KBM-7 (cell line): ENCODE measurements at regions not wholly inside any gene's neighbourhood (a gene's known extent, or its start where the extent isn't known, plus 50 kb on each side); places are given as distances from the start of the nearest gene placed in this dataset.
"Not testable (repeated sequence)": the region's sequence is repeated elsewhere in the genome, so short reads cannot be mapped to it uniquely, and the experiment has no call there.

Source experiments
- DNase-seq: peaks from one replicate; pipeline ENCODE4 v3.0.0-alpha.2; 2015
- in situ Hi-C: fragments of 300-500 bp; cut with MboI; formaldehyde crosslinking; loops from 2 replicates; pipeline ENCODE4 v1.14.3; 2020; ENCODE audit warnings: low sequenced_read_pairs, low pct_unique_long_range_greater_than_20kb, mixed read lengths

DNA sequence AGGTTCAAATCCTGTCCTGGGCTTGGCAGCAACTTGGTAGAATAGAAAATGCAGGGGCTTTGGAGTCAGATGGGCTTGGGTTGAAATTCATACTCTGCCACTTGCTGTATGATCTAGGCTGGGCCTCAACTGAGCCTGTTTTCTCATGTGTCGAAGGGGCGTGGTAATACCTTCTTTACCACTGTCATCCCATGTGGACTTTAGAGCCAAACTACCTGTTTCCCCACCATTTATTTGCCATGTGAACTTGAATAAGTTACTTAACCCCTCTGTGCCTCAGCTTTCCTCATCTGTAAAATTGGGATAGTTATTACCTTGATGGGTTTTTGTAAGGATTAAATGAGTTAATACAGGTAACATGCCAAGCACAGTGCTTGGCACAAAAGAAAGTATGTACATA, 106.0 kb downstream of the COPRS start:
- in situ Hi-C loops: no loop called here

GRCh38 chr17:31752584-31752983, 106.5 kb downstream of the COPRS start:
- in situ Hi-C loops: no loop called here
- DNase-seq: no peak

More for the DNA sequence above, 106.0 kb downstream of the COPRS start:
- DNase-seq: no peak

DNA sequence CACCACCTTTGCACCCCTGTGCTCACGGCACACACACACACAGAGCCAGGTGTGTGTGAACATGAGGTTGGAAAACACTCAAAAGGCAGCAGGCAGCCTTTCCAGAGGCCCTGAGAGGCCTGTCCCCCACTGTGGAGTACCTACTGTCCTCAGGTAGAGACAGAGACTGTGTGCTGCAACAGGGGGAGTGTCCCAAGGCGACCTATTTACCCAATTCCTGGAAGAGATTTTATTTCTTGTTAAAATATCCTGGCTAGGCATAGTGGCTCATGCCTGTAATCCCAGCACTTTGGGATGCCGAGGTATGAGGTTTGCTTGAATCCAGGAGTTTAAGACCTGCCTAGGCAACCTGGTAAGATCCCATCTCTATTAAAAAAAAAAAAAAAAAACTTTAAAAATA, 108.5 kb downstream of the COPRS start:
- no peak for DNase-seq

DNA sequence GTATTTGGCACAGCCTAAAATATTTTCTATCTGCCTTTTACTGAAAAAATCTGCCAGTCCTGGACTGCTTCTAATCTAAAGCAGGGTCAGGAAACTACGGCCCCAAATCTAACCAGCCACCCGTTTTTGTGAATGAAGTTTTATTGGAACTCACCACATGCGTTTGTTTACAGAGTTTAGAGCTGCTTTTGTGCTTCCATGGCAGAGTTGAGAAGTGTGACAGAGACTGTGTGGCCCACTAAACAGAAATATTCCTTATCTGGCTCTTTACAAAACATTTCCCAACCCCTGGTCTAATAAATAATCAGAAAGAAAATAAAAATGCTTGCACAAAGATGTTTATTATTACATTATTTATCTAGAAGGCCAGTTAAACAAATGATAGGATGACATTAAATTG, 110.2 kb downstream of the COPRS start:
- no peak for DNase-seq
- in situ Hi-C loops: no loop called here

More for the DNA sequence above, 108.5 kb downstream of the COPRS start:
- in situ Hi-C loops: no loop called here

DNA sequence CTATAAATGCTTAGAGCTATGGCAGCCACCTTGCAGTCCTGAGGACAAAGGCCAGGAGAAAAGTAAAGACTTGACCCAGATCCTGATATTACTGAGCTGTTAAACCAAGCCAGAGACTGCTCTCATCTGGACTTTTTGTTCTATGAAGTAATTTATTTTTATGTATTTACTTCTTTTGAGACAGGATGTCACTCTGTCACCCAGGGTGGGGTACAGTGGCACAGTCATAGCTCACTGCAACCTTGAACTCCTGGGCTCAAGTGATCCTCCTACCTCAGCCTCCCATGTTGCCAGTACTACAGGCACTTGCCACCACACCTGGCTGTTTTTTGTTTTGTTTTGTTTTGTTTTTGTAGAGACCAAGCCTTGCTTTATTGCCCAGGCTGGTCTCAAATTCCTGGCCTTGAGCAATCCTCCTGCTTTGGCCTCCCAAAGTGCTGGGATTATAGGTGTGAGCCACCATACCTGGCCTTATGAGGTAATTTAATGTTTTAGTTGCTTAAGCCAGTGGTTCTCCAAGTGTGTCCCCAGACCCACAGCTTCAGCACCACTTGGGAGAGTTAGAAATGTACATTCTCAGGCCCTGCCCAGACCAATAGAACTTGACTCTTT, 112.1 kb downstream of the COPRS start:
- in situ Hi-C loops: no loop called here

GRCh38 chr17:31745964-31746600, 113.0 kb downstream of the COPRS start:
- in situ Hi-C loops: no loop called here
- no peak for DNase-seq

More for the DNA sequence above, 112.1 kb downstream of the COPRS start:
- DNase-seq: no peak

DNA sequence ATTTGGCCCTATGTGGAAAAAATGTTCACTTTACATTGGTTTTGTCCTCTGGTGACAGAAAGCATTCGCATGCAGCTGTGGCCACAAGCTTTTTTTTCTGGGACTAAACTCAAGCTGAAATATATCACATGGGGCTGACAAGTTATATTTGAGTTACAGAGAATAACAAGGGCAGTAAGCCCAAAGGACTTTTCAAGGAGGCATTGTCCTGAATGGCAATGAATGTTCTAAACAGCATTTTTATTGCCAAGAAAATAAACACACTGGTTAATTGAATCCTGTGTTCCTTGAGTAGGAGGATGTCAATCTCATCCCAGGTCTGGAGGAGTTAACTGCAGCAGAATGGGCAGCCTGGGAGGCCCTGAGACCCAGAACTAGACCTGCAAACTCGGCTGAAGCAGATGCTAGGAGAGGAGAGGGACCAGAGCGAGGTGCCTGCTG, 114.5 kb downstream of the COPRS start:
- no peak for DNase-seq
- in situ Hi-C loops: no loop called here

DNA sequence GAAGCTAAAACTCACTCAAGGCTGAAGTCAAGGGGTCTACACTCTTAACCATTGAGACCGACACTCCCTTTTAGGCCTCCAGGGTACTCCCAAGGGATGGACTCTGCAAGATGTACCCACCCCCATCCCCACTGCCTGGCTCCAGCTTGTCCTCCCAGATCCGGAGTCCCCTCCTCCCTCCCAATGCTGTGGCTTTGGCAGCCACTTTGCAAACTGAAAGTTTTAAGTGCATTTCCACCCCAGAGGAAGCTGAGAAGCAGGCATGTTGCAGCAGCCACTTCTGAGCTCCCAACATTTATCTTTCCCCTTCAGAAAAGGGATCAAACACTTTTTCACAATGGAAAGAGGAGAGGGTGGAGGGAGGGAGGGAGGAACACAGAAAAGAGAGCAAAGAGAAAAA, 115.2 kb downstream of the COPRS start:
- peak; percentile 25 for DNase-seq
- in situ Hi-C loops: no loop called here

DNA sequence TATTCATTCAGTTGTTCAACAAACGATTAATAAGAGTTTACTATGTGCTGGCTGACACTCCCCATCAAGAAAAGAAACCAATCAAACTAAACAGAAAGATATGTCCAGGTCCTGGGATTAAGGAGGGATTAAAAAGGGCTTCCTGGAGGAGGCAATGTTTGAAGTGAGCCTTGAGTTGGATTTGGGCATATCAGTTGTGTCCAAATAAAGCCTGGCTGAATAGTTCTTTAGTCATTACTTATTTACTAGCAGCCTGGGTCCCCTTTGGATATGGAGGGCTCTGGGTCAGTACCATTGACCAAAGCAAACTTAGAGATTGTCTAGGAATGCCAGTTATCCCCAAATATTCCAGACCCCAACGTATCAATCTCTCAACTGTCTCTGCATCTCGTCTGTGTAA, 117.7 kb downstream of the COPRS start:
- no peak for DNase-seq
- in situ Hi-C loops: no loop called here

DNA sequence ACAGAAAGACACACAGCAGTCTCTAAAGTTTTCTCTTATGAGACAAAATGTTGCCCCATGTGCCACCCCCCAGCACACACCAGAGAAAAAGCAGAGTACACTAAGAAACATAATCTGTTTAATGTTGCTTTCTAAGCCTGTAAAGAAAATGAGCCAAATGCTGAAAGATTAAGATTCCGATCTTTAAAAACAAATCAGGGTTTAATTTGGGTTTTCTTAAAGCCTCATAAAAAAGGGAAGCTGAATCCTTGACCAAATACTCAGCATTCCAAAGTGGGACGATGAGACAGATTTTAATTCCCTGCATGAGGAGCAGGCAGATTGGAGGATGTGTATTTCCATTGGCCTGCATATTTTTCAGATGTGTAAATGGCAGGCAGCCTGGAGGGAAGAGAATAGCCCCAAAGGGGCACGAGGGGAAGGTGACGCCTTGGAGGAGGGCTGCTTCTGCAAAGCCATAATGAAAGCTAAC, 118.4 kb downstream of the COPRS start:
- no peak for DNase-seq
- in situ Hi-C loops: no loop called here

GRCh38 chr17:31738996-31739699, 119.9 kb downstream of the COPRS start:
- no peak for DNase-seq
- in situ Hi-C loops: no loop called here

DNA sequence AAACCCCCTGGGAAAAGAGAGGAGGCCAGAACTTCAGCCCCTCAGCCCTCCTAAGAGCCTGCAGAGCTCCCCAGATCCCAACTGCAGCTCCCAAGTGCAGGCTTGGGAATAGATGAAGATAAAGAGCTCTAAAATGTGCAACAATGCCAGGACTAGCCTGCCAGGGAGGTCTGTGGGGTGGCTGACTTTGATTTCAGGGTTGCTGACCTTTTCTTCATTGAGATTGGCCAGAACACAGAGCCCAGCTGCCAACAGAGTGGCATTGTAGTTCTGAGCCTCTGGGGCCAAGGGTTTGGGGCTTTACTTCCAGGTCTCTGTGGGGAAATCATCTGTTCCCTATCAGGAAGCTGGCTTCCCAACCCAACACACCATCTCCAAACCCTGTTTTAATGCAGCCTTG, 120.6 kb downstream of the COPRS start:
- in situ Hi-C loops: no loop called here
- DNase-seq: no peak

GRCh38 chr17:31738067-31738466, 121.0 kb downstream of the COPRS start:
- no peak for DNase-seq
- in situ Hi-C loops: no loop called here

DNA sequence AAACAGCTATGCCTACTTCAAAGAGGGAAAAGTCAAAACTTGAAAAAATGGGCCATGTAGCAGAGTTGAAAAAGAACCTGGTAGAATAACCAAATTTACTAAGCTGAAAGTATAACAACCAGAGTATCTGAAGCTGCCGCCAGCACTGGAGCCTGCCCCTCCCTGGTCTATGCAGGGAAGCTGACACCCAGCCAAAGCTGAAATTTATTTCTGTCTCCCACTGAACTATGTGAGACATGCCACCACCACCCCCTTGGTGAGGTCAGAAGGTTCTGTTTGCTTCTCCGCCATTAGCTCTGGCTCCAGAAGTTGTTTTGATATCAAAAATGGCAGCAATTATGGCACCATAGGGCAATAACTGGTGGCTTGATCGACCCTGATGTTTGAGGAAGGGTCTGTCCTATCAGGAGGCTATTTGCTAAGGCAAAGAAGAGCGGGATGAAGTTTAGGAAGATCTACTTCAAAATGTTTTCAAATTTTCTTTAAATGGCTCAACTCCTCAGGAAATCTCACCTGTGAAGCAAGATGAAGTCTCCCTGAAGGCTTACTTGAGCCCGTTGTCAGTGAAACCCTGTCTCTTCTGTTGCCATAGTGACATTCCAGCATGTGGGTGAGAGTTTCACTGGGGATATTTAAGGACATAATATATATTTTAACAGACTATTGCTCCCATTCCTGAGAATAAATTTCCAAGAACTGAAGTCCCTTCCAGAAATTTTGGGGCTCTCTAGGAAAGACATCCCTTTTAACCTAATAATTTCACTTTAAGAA, 122.0 kb downstream of the COPRS start:
- in situ Hi-C loops: no loop called here

DNA sequence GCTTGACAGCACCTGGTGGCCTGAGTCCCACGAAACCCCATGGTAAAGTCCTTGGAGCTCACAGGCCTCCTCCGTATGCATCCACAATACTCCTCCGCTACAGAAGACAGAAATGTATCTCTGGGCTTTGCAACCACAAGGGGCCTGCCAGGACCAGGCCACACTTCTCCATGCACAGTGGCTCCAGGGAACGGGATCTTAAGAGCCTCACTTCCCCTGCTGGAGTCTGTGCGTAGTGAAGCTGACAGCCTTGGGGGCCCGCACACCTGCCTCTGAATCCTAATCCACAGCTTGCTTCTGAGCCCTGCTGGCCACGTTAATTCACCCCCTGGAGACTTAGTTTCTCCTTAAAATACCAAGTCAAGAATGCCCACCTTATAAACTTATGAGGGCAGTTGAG, 125.7 kb downstream of the COPRS start:
- in situ Hi-C loops: no loop called here
- no peak for DNase-seq

More for the DNA sequence above, 122.0 kb downstream of the COPRS start:
- DNase-seq: no peak

GRCh38 chr17:31731585-31732154, 127.4 kb downstream of the COPRS start:
- DNase-seq: not testable (repeated sequence)

GRCh38 chr17:31731118-31731517, 127.9 kb downstream of the COPRS start:
- no peak for DNase-seq
- in situ Hi-C loops: no loop called here

More at GRCh38 chr17:31731585-31732154, 127.4 kb downstream of the COPRS start:
- in situ Hi-C loops: not testable (repeated sequence)

DNA sequence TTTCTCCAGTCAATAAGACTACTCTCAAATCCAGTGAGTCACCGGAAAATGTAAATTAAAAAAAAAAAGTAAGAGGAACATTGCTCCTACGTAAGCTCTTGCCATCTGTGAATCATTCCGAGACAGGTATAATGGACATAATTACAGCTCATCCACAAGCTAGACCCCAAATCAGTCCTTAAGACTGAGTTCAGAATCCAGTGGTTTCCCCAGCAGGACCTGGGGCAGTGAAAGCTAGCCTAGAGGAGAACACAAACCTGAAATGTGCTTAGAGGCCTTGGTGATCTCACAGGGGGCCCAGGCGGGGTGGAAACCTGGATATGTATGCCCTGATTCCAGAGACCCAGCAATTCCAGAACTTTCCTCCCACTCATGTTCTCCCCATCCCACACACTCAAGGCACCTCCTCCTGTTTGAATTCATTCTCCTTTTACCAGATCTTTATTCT, 132.0 kb downstream of the COPRS start:
- in situ Hi-C loops: no loop called here
- no peak for DNase-seq

DNA sequence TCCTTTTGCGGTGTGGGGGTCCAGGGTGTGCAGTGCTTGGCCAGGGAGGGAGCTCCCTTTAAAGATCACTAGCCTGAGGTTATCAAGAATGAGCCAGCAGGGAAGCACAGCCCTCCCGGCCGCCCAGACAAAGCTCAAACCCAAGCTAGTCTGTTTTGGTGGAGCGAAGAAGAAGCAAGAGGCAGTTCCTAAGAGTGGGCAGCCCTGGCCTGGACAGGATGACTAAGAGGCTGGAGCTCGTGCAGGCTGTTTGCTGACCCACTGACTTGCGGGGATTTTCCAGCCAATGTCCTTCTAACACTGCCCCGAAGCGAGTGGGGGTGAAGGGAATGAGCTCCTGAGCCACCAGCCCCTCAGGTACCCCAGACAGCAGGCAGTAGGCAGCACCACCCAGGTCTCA, 134.4 kb downstream of the COPRS start:
- in situ Hi-C loops: no loop called here
- DNase-seq: no peak
